GM23338 (cell line): ENCODE measurements at regions not wholly inside any gene's neighbourhood (a gene's known extent, or its start where the extent isn't known, plus 50 kb on each side); places are given as distances from the start of the nearest gene placed in this dataset.

Source experiments
- CREB1 ChIP-seq: fragments of 250-450 bp; sonication (Bioruptor Pico); IDR thresholded peaks from 2 replicates; pipeline ENCODE4 v1.5.0; 2020; ENCODE audit warnings: low read depth, mild to moderate bottlenecking, moderate library complexity
- CTCF ChIP-seq, 2 experiments: fragments of 200-600 bp in 1 of 2; sonication (generic) in 1 of 2; conservative IDR thresholded peaks; 2 replicates each; pipeline versions ENCODE4 v1.5.1 to v1.6.1; 2016 to 2017; ENCODE audit warnings: antibody characterized with exemption in 2 of 2, low read depth in 2 of 2, mild to moderate bottlenecking in 2 of 2, moderate library complexity in 1 of 2
- EZH2phosphoT487 ChIP-seq: fragments of 200-600 bp; sonication (generic); IDR thresholded peaks from one replicate; pipeline ENCODE4 v1.8.1; 2018; ENCODE audit warnings: antibody characterized with exemption; ENCODE audit not compliant: unreplicated experiment

GRCh38 chr2:158732573-158733429 lies 62.3 kb upstream of the DAPL1 start:
- TF ChIP-seq EZH2phosphoT487: no peak
- TF ChIP-seq CTCF (conservative IDR thresholded peaks at IDR 0.05; ENCODE audit: low read depth in 2 of 2): no peak
- TF ChIP-seq CREB1 (CRISPR knock-in tag): no peak
